Loucy (cell line): ENCODE measurements at regions not wholly inside any gene's neighbourhood (a gene's known extent, or its start where the extent isn't known, plus 50 kb on each side); places are given as distances from the start of the nearest gene placed in this dataset.

Experiments used
- CTCF ChIP-seq: fragments of 200-600 bp; sonication (generic); conservative IDR thresholded peaks from 2 replicates; pipeline ENCODE4 v1.5.1; 2014; ENCODE audit warnings: mild to moderate bottlenecking, antibody characterized with exemption, low read length
- EZH2phosphoT487 ChIP-seq: fragments of 200-600 bp; IDR thresholded peaks from 2 replicates; pipeline ENCODE4 v1.6.1; 2018; ENCODE audit warnings: antibody characterized with exemption, mild to moderate bottlenecking, moderate library complexity, borderline replicate concordance

GRCh38 chr3:128556907-128557306 lies 63.9 kb upstream of the GATA2 start:
- TF ChIP-seq CTCF = no peak
- TF ChIP-seq EZH2phosphoT487 = no peak
